Neuronal stem cell (in vitro differentiated cells): ENCODE measurements at regions not wholly inside any gene's neighbourhood (a gene's known extent, or its start where the extent isn't known, plus 50 kb on each side); places are given as distances from the start of the nearest gene placed in this dataset.

Experiments used
- DNase-seq: peaks from one replicate; pipeline ENCODE4 v3.0.0-alpha.2; 2013; ENCODE audit warnings: low spot score
- H2AFZ ChIP-seq: one replicate; pipeline ENCODE4 v1.6.1; 2013; ENCODE audit warnings: mild to moderate bottlenecking, low read length, inconsistent platforms
- H2AK5ac ChIP-seq: 2 replicates; pipeline ENCODE4 v1.6.1; 2013; ENCODE audit warnings: low read depth, mild to moderate bottlenecking, inconsistent platforms, low read length, moderate library complexity, mixed read lengths
- H2BK120ac ChIP-seq: 2 replicates; pipeline ENCODE4 v1.6.1; 2013; ENCODE audit warnings: low read depth, mild to moderate bottlenecking, inconsistent platforms, low read length, moderate library complexity, mixed read lengths
- H2BK12ac ChIP-seq: one replicate; pipeline ENCODE4 v1.6.1; 2013; ENCODE audit warnings: low read length, inconsistent platforms
- H2BK15ac ChIP-seq: 2 replicates; pipeline ENCODE4 v1.6.1; 2013; ENCODE audit warnings: mild to moderate bottlenecking, low read length, inconsistent platforms, mixed read lengths
- H2BK5ac ChIP-seq: one replicate; pipeline ENCODE4 v1.6.1; 2013; ENCODE audit warnings: inconsistent platforms, mild to moderate bottlenecking, low read length, moderate library complexity
- H3K14ac ChIP-seq: one replicate; pipeline ENCODE4 v1.6.1; 2013; ENCODE audit warnings: low read length, inconsistent platforms
- H3K18ac ChIP-seq: 2 replicates; pipeline ENCODE4 v1.6.1; 2013; ENCODE audit warnings: low read length, inconsistent platforms
- H3K23ac ChIP-seq: 2 replicates; pipeline ENCODE4 v1.6.1; 2013; ENCODE audit warnings: low read depth, mild to moderate bottlenecking, mixed read lengths, low read length, inconsistent platforms; ENCODE audit not compliant: poor library complexity
- H3K27ac ChIP-seq: replicated peaks from 3 replicates; pipeline ENCODE4 v1.5.1; 2013; ENCODE audit warnings: low read length, inconsistent platforms
- H3K27me3 ChIP-seq, 3 experiments: 2 replicates each; pipeline ENCODE4 v1.6.1; 2013; ENCODE audit warnings: low read length in 3 of 3, mild to moderate bottlenecking in 2 of 3, inconsistent platforms in 1 of 3, low read depth in 1 of 3, mixed read lengths in 1 of 3, moderate library complexity in 1 of 3; ENCODE audit not compliant: control insufficient read depth in 3 of 3, insufficient read depth in 3 of 3
- H3K36me3 ChIP-seq, 2 donors: replicated peaks in 1 of 2; 2 replicates each; pipeline ENCODE4 v1.6.1; 2013; ENCODE audit warnings: low read length in 2 of 2; ENCODE audit not compliant: control insufficient read depth in 2 of 2, insufficient read depth in 2 of 2
- H3K4ac ChIP-seq: 2 replicates; pipeline ENCODE4 v1.6.1; 2013; ENCODE audit warnings: inconsistent platforms, mild to moderate bottlenecking, low read length, moderate library complexity
- H3K4me1 ChIP-seq, 2 donors: 1 replicate in 1 of 2; 2 replicates in 1 of 2; pipeline ENCODE4 v1.6.1; 2013; ENCODE audit warnings: low read length in 2 of 2, low read depth in 1 of 2; ENCODE audit not compliant: control insufficient read depth in 2 of 2, insufficient read depth in 1 of 2
- H3K4me2 ChIP-seq: one replicate; pipeline ENCODE4 v1.6.1; 2013; ENCODE audit warnings: mild to moderate bottlenecking, low read length, inconsistent platforms; ENCODE audit not compliant: insufficient read depth, poor library complexity, severe bottlenecking
- H3K4me3 ChIP-seq, 2 donors: 2 replicates each; pipeline ENCODE4 v1.5.1; 2013; ENCODE audit warnings: low read length in 2 of 2, mild to moderate bottlenecking in 2 of 2, inconsistent platforms in 1 of 2, moderate library complexity in 1 of 2
- H3K79me1 ChIP-seq: one replicate; pipeline ENCODE4 v1.6.1; 2013; ENCODE audit warnings: low read depth, mild to moderate bottlenecking, inconsistent platforms, low read length, moderate library complexity
- H3K9ac ChIP-seq: one replicate; pipeline ENCODE4 v1.6.1; 2013; ENCODE audit warnings: mild to moderate bottlenecking, low read depth, low read length, inconsistent platforms; ENCODE audit not compliant: poor library complexity
- H3K9me3 ChIP-seq, 2 donors: replicated peaks in 1 of 2; 2 replicates each; pipeline versions ENCODE3 to v1.6.1; 2013; ENCODE audit warnings: low read length in 2 of 2, mild to moderate bottlenecking in 2 of 2, inconsistent platforms in 1 of 2, low read depth in 1 of 2, mixed read lengths in 1 of 2, moderate library complexity in 1 of 2; ENCODE audit not compliant: control insufficient read depth in 2 of 2, insufficient read depth in 1 of 2
- H4K8ac ChIP-seq: one replicate; pipeline ENCODE4 v1.6.1; 2013; ENCODE audit warnings: low read depth, mild to moderate bottlenecking, inconsistent platforms, low read length, moderate library complexity
- H4K91ac ChIP-seq: one replicate; pipeline ENCODE4 v1.6.1; 2013; ENCODE audit warnings: low read length, low read depth, mild to moderate bottlenecking, inconsistent platforms; ENCODE audit not compliant: poor library complexity
- WGBS, 2 donors: extraction: QIAGEN DNeasy Blood & Tissue Kit; methylation state at CpG; one replicate each; pipeline ENCODE4 v1.1.7; 2013; ENCODE audit warnings: missing lambda C conversion rate in 2 of 2, mixed read lengths in 1 of 2; ENCODE audit not compliant: insufficient read length in 2 of 2, insufficient replicate concordance in 1 of 2; ENCODE audit errors: extremely low coverage in 2 of 2; 5-methylcytosine and 5-hydroxymethylcytosine counted together

DNA sequence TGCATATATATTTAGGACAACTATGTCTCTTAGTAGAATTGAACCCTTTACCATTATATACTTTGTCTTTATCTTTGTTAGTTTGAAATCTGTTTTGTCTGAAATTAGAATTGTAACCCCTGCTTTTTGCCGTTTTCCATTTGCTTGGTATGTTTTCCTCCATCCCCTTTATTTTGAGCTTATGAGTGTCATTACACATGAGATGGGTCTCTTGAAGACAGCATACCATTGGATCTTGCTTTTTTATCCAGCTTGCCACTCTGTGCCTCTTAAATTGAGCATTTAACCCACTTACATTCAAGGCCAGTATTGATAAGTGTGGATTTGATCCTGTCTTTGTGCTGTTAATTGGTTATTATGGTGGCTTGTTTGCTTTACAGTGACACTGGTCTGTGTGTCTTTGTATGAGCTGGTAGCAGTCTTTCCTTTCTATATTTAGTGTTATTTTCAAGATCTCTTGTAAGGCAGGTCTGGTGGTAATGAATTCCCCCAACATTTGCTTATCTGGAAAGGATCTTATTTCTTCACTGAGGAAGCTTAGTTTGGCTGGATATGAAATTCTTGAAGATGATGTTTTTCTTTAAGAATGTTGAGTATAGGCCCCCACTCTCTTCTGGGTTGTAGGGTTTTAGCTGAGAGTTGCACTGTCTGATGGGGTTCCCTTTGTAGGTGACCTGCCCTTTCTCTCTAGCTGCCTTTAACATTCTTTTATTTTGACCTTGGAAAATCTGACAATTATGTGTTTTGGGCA lies 149.5 kb downstream of the AHR start:
- H2BK15ac ChIP-seq = no peak overlapping the region
- WGBS, 2 donors = no CpG with 5 or more reads among the region's 1 CpG
- no peaks in the 10 kb centered on the region for H3K36me3 ChIP-seq
- no peak for DNase-seq
- no peaks in the 10 kb centered on the region for H3K27me3 ChIP-seq
- no peak overlapping the region for H3K9ac ChIP-seq
- no peak overlapping the region for H3K18ac ChIP-seq
- H2AK5ac ChIP-seq = no peak overlapping the region
- no peak overlapping the region for H3K4me3 ChIP-seq
- no peak overlapping the region for H4K8ac ChIP-seq
- no peak overlapping the region for H3K14ac ChIP-seq
- H3K4me1 ChIP-seq = peaks cover 3 to 5% of the 10 kb centered on the region in 2 donors
- H3K23ac ChIP-seq = no peak overlapping the region
- no peak overlapping the region for H3K27ac ChIP-seq
- H2BK12ac ChIP-seq = no peak overlapping the region
- H3K4ac ChIP-seq = no peak overlapping the region
- peaks cover 0 to 22% of the 10 kb centered on the region in 2 donors for H3K9me3 ChIP-seq
- no peak overlapping the region for H2BK5ac ChIP-seq
- no peaks in the 10 kb centered on the region for H3K79me1 ChIP-seq
- no peak overlapping the region for H2AFZ ChIP-seq
- H3K4me2 ChIP-seq = no peak overlapping the region
- H2BK120ac ChIP-seq = no peak overlapping the region
- no peak overlapping the region for H4K91ac ChIP-seq

DNA sequence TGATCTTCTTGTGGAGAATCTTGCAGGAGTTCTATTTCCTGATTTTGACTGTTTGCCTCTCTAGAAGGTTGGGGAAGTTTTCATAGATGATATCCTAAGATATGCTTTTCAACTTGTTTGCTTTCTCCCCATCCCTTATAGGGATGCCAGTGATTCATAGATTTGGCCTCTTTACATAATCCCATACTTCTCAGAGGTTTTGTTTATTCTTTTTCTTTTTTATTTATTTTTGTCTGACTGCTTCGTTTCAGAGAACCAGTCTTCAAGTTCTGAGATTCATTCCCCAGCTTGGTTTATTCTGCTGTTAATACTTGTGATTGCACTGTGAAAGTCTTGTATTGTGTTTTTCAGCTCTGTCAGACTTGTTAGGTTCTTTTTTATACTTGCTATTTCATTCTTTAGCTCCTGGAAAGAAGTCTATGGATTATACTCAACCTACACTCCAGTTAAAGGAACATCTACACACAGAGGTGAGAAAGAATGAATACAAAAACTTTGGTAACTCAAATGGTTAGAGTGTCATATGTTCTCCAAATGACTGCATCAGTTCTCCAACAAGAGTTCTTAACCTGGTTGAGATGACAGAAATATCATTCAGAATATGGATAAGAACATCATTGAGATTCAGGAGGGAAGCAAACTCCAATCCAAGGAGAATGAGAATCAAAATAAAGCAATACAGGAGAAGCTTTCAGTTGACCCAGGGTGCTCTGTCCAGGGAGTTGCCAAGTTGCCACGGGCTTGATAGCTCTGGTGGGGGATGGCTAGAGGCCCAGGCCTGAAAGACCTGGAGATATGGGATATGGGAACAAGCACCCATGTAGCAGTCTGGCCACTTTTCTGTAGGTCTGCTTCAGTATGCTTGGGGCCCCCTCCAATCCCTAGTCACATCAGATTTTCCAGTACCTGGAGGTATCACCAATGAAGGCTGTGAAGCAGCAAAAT lies 150.3 kb downstream of the AHR start:
- Histone ChIP-seq H2BK12ac (no peak overlapping the region), H3K9ac (no peak overlapping the region), H2BK120ac (no peak overlapping the region), H3K4ac (no peak overlapping the region), H2BK5ac (no peak overlapping the region), H3K79me1 (no peaks in the 10 kb centered on the region), H2BK15ac (no peak overlapping the region), H3K36me3 (no peaks in the 10 kb centered on the region), H3K14ac (no peak overlapping the region), H2AK5ac (no peak overlapping the region), H3K9me3 (peaks cover 0 to 22% of the 10 kb centered on the region in 2 donors), H3K27me3 (no peaks in the 10 kb centered on the region), H3K4me1 (peaks cover 3 to 5% of the 10 kb centered on the region in 2 donors), H4K91ac (no peak overlapping the region), H3K18ac (no peak overlapping the region), H3K27ac (no peak overlapping the region), H4K8ac (no peak overlapping the region), H3K4me2 (no peak overlapping the region), H2AFZ (no peak overlapping the region), H3K4me3 (no peak overlapping the region), H3K23ac (no peak overlapping the region)
- no peak for DNase-seq
- WGBS, 2 donors = no CpG with 5 or more reads among the region's 2 CpGs

DNA sequence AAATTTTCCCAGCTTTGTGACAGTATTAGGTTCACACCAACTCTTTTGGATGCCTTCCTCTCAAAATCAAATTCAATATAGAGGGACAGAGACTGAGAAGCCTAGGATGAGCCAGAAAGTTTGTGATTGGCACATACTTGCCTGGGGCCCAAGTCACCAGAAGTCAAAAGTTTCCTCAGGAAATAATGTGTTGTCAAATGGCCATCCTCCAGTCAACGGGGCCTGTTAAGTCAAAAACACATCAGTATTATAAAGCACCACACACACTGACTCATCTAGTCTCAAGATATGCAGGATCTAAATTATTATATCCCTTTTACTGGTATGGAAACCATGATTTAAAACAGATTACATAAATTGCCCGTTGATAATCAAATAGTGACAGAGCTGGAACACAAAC lies 158.1 kb downstream of the AHR start:
- Histone ChIP-seq H3K18ac (no peak overlapping the region), H2BK5ac (no peak overlapping the region), H3K4ac (no peak overlapping the region), H3K9me3 (no peaks in the 10 kb centered on the region), H3K79me1 (no peaks in the 10 kb centered on the region), H3K4me2 (no peak overlapping the region), H2BK15ac (no peak overlapping the region), H2AK5ac (no peak overlapping the region), H2AFZ (no peak overlapping the region), H3K14ac (no peak overlapping the region), H2BK120ac (no peak overlapping the region), H3K27ac (no peak overlapping the region), H3K4me1 (peaks cover 0 to 2% of the 10 kb centered on the region in 2 donors), H4K8ac (no peak overlapping the region), H4K91ac (no peak overlapping the region), H3K27me3 (no peaks in the 10 kb centered on the region), H3K36me3 (no peaks in the 10 kb centered on the region), H3K9ac (no peak overlapping the region), H3K23ac (no peak overlapping the region), H3K4me3 (no peak overlapping the region), H2BK12ac (no peak overlapping the region)
- WGBS, 2 donors = no CpG with 5 or more reads among the region's 2 CpGs
- no peak for DNase-seq

DNA sequence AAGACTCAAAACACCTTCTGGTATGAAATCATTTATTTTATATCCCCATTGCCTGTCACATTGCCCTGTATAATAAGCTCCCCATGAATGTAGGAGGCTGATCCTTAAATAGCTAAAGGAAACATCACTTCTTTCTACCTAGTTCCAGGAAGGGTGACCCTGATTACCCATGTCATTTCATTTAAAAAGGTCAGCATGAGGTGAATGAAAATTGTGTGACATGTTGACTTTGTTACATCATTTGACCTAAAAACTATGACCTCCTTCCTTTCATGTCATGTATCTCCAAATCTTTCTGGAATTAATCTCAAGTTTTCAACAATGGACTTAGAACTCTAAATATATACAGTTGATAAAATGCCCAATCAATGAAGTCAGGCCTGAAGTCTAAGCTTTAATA lies 161.5 kb downstream of the AHR start:
- no peak overlapping the region for H3K4me2 ChIP-seq
- no peak overlapping the region for H2AFZ ChIP-seq
- no peak overlapping the region for H3K4ac ChIP-seq
- no peak overlapping the region for H3K9ac ChIP-seq
- no peak overlapping the region for H4K8ac ChIP-seq
- H3K27me3 ChIP-seq = no peaks in the 10 kb centered on the region
- H2BK5ac ChIP-seq = no peak overlapping the region
- no peak for DNase-seq
- H3K14ac ChIP-seq = no peak overlapping the region
- no peaks in the 10 kb centered on the region for H3K36me3 ChIP-seq
- no peak overlapping the region for H2AK5ac ChIP-seq
- H3K23ac ChIP-seq = no peak overlapping the region
- H2BK15ac ChIP-seq = no peak overlapping the region
- H3K79me1 ChIP-seq = no peaks in the 10 kb centered on the region
- H2BK120ac ChIP-seq = no peak overlapping the region
- H4K91ac ChIP-seq = no peak overlapping the region
- no peak overlapping the region for H2BK12ac ChIP-seq
- peaks cover 0 to 2% of the 10 kb centered on the region in 2 donors for H3K4me1 ChIP-seq
- no peak overlapping the region for H3K27ac ChIP-seq
- no peak overlapping the region for H3K18ac ChIP-seq
- no peaks in the 10 kb centered on the region for H3K9me3 ChIP-seq
- H3K4me3 ChIP-seq = no peak overlapping the region
